Ishikawa (cell line): ENCODE measurements at regions not wholly inside any gene's neighbourhood (a gene's known extent, or its start where the extent isn't known, plus 50 kb on each side); places are given as distances from the start of the nearest gene placed in this dataset.

Source experiments
- CEBPB ChIP-seq: IDR thresholded peaks from 2 replicates; pipeline ENCODE4 v1.6.1; 2012
- CREB1 ChIP-seq: IDR thresholded peaks from 2 replicates; pipeline ENCODE4 v1.6.1; 2012; ENCODE audit warnings: low read depth
- EGR1 ChIP-seq: IDR thresholded peaks from 2 replicates; pipeline ENCODE4 v1.6.1; 2012
- EP300 ChIP-seq: IDR thresholded peaks from 2 replicates; pipeline ENCODE4 v1.6.1; 2012; ENCODE audit warnings: borderline replicate concordance
- MAX ChIP-seq: IDR thresholded peaks from 2 replicates; pipeline ENCODE4 v1.6.1; 2012
- RAD21 ChIP-seq: IDR thresholded peaks from 2 replicates; pipeline ENCODE4 v1.6.1; 2012; ENCODE audit warnings: low read depth
- TAF1 ChIP-seq: IDR thresholded peaks from 2 replicates; pipeline ENCODE4 v1.6.1; 2012; ENCODE audit warnings: low read depth, mild to moderate bottlenecking
- TCF12 ChIP-seq: IDR thresholded peaks from 2 replicates; pipeline ENCODE4 v1.6.1; 2012; ENCODE audit warnings: low read depth
- YY1 ChIP-seq: IDR thresholded peaks from 2 replicates; pipeline ENCODE4 v1.6.1; 2012; ENCODE audit warnings: low read depth
- ZBTB7A ChIP-seq: IDR thresholded peaks from 2 replicates; pipeline ENCODE4 v1.6.1; 2012; ENCODE audit warnings: low read depth
- TF ChIP-seq, protein P1 (sequence below): IDR thresholded peaks from 2 replicates; pipeline ENCODE4 v1.6.1; 2012; ENCODE audit warnings: low read depth, mild to moderate bottlenecking

DNA sequence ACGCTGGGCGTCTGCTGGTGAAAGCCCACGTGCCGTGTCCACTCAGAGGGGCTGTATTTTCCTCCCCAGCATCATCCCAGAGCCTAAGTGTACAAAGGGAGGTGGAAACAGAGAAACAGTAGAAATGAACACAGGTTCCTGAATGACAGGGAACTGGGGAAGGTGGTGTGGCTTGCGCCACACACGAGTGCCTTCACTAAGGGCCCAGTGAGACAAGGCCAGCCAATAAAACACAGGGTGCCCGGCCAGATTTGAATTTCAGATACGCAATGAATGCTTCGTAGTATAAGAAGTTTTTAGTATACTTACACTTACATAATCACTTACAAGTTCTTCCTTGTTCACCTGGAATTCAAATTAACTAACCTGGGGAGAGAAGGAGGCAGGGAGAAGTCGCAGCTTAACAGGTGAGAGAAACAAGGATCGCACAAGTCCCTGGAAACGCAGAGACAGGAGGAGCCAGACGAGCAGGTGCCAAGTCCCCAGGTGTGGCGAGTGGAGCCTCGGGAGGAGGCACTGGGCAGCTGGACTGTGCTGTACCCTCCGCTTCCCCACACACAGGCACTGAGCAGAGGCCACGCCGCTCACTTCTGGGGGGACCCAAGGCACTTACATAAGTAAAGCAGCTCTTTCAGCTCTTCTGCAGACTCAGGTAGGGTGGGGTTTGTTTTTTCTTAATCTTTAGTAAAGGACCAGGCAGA, 105.2 kb upstream of the MGMT start:
- TF ChIP-seq TAF1 (no peak), CREB1 (no peak), RAD21 (no peak), ZBTB7A (no peak), EGR1 (no peak), EP300 (no peak), CEBPB (no peak), YY1 (no peak), MAX (no peak), TCF12 (no peak)
- TF ChIP-seq, protein P1, sequence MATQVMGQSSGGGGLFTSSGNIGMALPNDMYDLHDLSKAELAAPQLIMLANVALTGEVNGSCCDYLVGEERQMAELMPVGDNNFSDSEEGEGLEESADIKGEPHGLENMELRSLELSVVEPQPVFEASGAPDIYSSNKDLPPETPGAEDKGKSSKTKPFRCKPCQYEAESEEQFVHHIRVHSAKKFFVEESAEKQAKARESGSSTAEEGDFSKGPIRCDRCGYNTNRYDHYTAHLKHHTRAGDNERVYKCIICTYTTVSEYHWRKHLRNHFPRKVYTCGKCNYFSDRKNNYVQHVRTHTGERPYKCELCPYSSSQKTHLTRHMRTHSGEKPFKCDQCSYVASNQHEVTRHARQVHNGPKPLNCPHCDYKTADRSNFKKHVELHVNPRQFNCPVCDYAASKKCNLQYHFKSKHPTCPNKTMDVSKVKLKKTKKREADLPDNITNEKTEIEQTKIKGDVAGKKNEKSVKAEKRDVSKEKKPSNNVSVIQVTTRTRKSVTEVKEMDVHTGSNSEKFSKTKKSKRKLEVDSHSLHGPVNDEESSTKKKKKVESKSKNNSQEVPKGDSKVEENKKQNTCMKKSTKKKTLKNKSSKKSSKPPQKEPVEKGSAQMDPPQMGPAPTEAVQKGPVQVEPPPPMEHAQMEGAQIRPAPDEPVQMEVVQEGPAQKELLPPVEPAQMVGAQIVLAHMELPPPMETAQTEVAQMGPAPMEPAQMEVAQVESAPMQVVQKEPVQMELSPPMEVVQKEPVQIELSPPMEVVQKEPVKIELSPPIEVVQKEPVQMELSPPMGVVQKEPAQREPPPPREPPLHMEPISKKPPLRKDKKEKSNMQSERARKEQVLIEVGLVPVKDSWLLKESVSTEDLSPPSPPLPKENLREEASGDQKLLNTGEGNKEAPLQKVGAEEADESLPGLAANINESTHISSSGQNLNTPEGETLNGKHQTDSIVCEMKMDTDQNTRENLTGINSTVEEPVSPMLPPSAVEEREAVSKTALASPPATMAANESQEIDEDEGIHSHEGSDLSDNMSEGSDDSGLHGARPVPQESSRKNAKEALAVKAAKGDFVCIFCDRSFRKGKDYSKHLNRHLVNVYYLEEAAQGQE = no peak
